Smooth muscle cell (in vitro differentiated cells): ENCODE measurements at regions not wholly inside any gene's neighbourhood (a gene's known extent, or its start where the extent isn't known, plus 50 kb on each side); places are given as distances from the start of the nearest gene placed in this dataset.

Source experiments
- DNase-seq: peaks from one replicate; lab custom pipeline; 2025; ENCODE audit not compliant: unreplicated experiment; lab: John Stamatoyannopoulos, UW
- H2AFZ ChIP-seq: fragments of 200-600 bp; sonication (generic); 2 replicates; pipeline ENCODE4 v1.6.0; 2016; ENCODE audit warnings: antibody characterized with exemption, low read depth, mild to moderate bottlenecking
- H3F3A ChIP-seq: fragments of 200-600 bp; sonication (generic); 2 replicates; pipeline ENCODE4 v1.6.0; 2017; ENCODE audit warnings: antibody characterized with exemption, low read depth
- H3K27ac ChIP-seq: fragments of 200-600 bp; sonication (generic); 2 replicates; pipeline ENCODE4 v1.5.1; 2016; ENCODE audit warnings: low read depth, mild to moderate bottlenecking
- H3K27me3 ChIP-seq: fragments of 200-600 bp; sonication (generic); 2 replicates; pipeline ENCODE4 v1.6.1; 2016; ENCODE audit warnings: low read depth, mild to moderate bottlenecking
- H3K36me3 ChIP-seq: fragments of 200-600 bp; sonication (generic); 2 replicates; pipeline ENCODE4 v1.5.1; 2016; ENCODE audit warnings: low read depth
- H3K4me1 ChIP-seq: fragments of 200-600 bp; sonication (generic); 2 replicates; pipeline ENCODE4 v1.5.1; 2016; ENCODE audit warnings: low read depth
- H3K4me2 ChIP-seq: fragments of 200-600 bp; sonication (generic); 2 replicates; pipeline ENCODE4 v1.6.0; 2016; ENCODE audit warnings: mild to moderate bottlenecking
- H3K4me3 ChIP-seq: fragments of 200-600 bp; sonication (generic); 2 replicates; pipeline ENCODE4 v1.5.1; 2016; ENCODE audit warnings: mild to moderate bottlenecking
- H3K79me2 ChIP-seq: fragments of 200-600 bp; sonication (generic); 2 replicates; pipeline ENCODE4 v1.6.0; 2016; ENCODE audit warnings: low read depth, mild to moderate bottlenecking
- H3K9ac ChIP-seq: fragments of 200-600 bp; sonication (generic); 2 replicates; pipeline ENCODE4 v1.6.0; 2016; ENCODE audit warnings: low read depth
- H3K9me3 ChIP-seq: fragments of 200-600 bp; sonication (generic); replicated peaks from 2 replicates; pipeline ENCODE4 v1.5.1; 2016; ENCODE audit warnings: low read depth
- H4K20me1 ChIP-seq: fragments of 200-600 bp; sonication (generic); 2 replicates; pipeline ENCODE4 v1.6.0; 2016; ENCODE audit warnings: low read depth
- CTCF ChIP-seq: fragments of 200-600 bp; sonication (generic); IDR thresholded peaks from 2 replicates; pipeline ENCODE4 v1.5.1; 2017; ENCODE audit warnings: borderline replicate concordance, mild to moderate bottlenecking, antibody characterized with exemption; ENCODE audit not compliant: insufficient read depth, poor library complexity, severe bottlenecking
- WGBS: methylation state at CpG from one replicate; pipeline ENCODE4 v1.1.7; 2016; ENCODE audit warnings: low lambda C conversion rate; 5-methylcytosine and 5-hydroxymethylcytosine counted together

GRCh38 chr14:55734731-55735130, 154.7 kb downstream of the KTN1 start:
- TF ChIP-seq CTCF, result no peak
- no peaks in the 10 kb centered on the region for H3K27me3 ChIP-seq
- H3F3A ChIP-seq, result no peaks in the 10 kb centered on the region
- no peak overlapping the region for H3K4me2 ChIP-seq
- H3K9ac ChIP-seq, result no peak overlapping the region
- H3K79me2 ChIP-seq, result no peaks in the 10 kb centered on the region
- no peak for DNase-seq
- no peaks in the 10 kb centered on the region for H3K4me1 ChIP-seq
- no peak overlapping the region for H3K27ac ChIP-seq
- no peak overlapping the region for H2AFZ ChIP-seq
- no peaks in the 10 kb centered on the region for H3K36me3 ChIP-seq
- H3K9me3 ChIP-seq, result no peaks in the 10 kb centered on the region
- H4K20me1 ChIP-seq, result no peaks in the 10 kb centered on the region
- H3K4me3 ChIP-seq, result no peak overlapping the region

GRCh38 chr14:55739967-55740648, 160.1 kb downstream of the KTN1 start:
- Histone ChIP-seq H3K9ac (no peak overlapping the region), H3K36me3 (no peaks in the 10 kb centered on the region), H4K20me1 (no peaks in the 10 kb centered on the region), H3K27ac (no peak overlapping the region), H2AFZ (no peak overlapping the region), H3K4me1 (no peaks in the 10 kb centered on the region), H3K4me2 (no peak overlapping the region), H3K27me3 (no peaks in the 10 kb centered on the region), H3K4me3 (no peak overlapping the region), H3F3A (no peaks in the 10 kb centered on the region), H3K79me2 (no peaks in the 10 kb centered on the region), H3K9me3 (no peaks in the 10 kb centered on the region)
- 81% methylated on average over 6 of the region's 6 CpGs for WGBS
- TF ChIP-seq CTCF, result no peak
- DNase-seq, result no peak

GRCh38 chr14:55740649-55740989, 160.6 kb downstream of the KTN1 start:
- Histone ChIP-seq H3F3A (no peaks in the 10 kb centered on the region), H3K9ac (no peak overlapping the region), H3K9me3 (no peaks in the 10 kb centered on the region), H3K36me3 (no peaks in the 10 kb centered on the region), H3K4me2 (no peak overlapping the region), H3K4me1 (no peaks in the 10 kb centered on the region), H2AFZ (no peak overlapping the region), H4K20me1 (no peaks in the 10 kb centered on the region), H3K27me3 (no peaks in the 10 kb centered on the region), H3K27ac (no peak overlapping the region), H3K79me2 (no peaks in the 10 kb centered on the region), H3K4me3 (no peak overlapping the region)
- WGBS, result 93% methylated on average over 3 of the region's 3 CpGs
- TF ChIP-seq CTCF, result no peak
- DNase-seq, result no peak

GRCh38 chr14:55741240-55741639, 161.2 kb downstream of the KTN1 start:
- 93% methylated on average over 5 of the region's 5 CpGs for WGBS
- H3K27ac ChIP-seq, result no peak overlapping the region
- H3K9me3 ChIP-seq, result no peaks in the 10 kb centered on the region
- no peak for DNase-seq
- no peaks in the 10 kb centered on the region for H4K20me1 ChIP-seq
- no peaks in the 10 kb centered on the region for H3K4me1 ChIP-seq
- no peak overlapping the region for H3K4me3 ChIP-seq
- H2AFZ ChIP-seq, result no peak overlapping the region
- H3K4me2 ChIP-seq, result no peak overlapping the region
- H3K36me3 ChIP-seq, result no peaks in the 10 kb centered on the region
- H3F3A ChIP-seq, result no peaks in the 10 kb centered on the region
- no peaks in the 10 kb centered on the region for H3K27me3 ChIP-seq
- no peak for TF ChIP-seq CTCF
- no peaks in the 10 kb centered on the region for H3K79me2 ChIP-seq
- H3K9ac ChIP-seq, result no peak overlapping the region
